GM10248 (cell line): ENCODE measurements at regions not wholly inside any gene's neighbourhood (a gene's known extent, or its start where the extent isn't known, plus 50 kb on each side); places are given as distances from the start of the nearest gene placed in this dataset.

Experiments used
- CTCF ChIA-PET: fragments of 300-600 bp; sonication (Branson Sonifier 250); formaldehyde crosslinking; extraction: SDS; loops from one replicate; lab custom pipeline; 2021; ENCODE audit warnings: antibody characterized with exemption; lab: Yijun Ruan, JAX
- POLR2A ChIA-PET: fragments of 350-650 bp; sonication (Branson Sonifier 250); formaldehyde crosslinking; extraction: SDS; loops from one replicate; lab custom pipeline; 2020; ENCODE audit warnings: antibody characterized with exemption; lab: Yijun Ruan, JAX
- DNase-seq: peaks from one replicate; pipeline ENCODE4 v3.0.0; 2012; ENCODE audit errors: extremely low spot score
- CTCF ChIP-seq: IDR thresholded peaks from 2 replicates; pipeline ENCODE4 v1.5.1; 2012; ENCODE audit warnings: mild to moderate bottlenecking, low read depth; ENCODE audit errors: extremely low read depth, missing control alignments, control extremely low read depth

DNA sequence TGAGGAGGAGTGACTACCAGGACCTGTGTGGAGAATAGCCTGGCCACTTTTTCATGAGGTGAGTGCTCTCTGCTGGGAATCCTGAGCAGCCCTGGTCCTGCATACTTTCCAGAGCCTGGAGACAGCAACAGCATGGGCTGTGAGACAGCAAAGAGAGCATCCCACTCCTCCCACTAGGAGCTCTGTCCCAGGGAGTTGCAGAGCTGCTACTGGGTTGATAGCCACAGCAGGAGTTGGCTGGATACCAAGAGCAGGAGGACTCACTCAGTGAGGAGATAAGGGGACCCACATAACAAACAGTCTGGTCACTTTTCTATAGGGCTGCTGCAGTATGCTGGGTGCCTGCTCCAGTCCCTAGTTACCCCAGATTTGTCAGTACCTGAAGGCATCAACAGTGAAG is 439.3 kb upstream of the CDH8 start:
- TF ChIP-seq CTCF, result no peak
- POLR2A ChIA-PET, result no interaction called here
- no peak for DNase-seq
- CTCF ChIA-PET, result no interaction called here

DNA sequence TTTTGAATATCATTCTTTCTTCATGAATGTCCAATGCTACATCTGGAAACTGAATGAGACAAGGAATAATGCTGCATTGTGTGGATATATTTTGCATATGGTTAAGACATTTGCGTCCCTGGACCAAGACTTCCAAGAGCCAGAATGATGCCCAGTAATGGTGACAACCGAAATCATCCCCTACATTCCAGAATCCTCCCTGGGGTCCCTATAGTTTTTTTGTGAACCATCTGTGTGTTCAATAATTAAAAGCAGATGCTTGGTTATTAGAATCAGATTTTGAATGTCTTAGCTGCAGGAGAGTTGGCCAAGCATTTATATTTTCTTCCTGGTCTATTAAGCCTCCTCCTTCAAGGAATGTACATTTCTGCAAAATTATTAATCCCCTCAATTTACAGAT is 426.7 kb upstream of the CDH8 start:
- ChIA-PET POLR2A (no interaction called here), CTCF (no interaction called here)
- no peak for DNase-seq
- TF ChIP-seq CTCF, result no peak

DNA sequence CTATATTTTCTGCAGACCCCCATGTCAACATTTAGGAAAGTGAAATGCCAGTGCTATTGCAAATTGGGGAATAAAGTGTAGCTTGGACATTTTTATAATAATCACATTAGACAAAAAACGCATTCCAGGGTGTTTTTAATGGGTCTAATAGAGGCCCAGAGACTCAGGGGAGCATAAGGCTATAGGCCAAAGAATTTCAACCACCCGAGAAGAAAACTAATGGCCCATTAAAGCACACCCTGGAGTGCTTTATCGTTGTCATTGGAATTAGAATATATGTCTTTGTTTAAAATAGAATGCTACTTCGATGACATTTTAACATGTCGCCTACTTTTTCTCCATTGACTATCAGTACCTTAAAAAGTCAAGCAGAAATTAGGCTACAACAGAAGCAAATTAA is 414.1 kb upstream of the CDH8 start:
- POLR2A ChIA-PET, result no interaction called here
- TF ChIP-seq CTCF, result no peak
- CTCF ChIA-PET, result interaction anchor here (0.8 kb wide), 1 partner anchor 31 kb away, joined by 3 read pairs; no protein-coding TSS in a partner anchor
- DNase-seq, result no peak

DNA sequence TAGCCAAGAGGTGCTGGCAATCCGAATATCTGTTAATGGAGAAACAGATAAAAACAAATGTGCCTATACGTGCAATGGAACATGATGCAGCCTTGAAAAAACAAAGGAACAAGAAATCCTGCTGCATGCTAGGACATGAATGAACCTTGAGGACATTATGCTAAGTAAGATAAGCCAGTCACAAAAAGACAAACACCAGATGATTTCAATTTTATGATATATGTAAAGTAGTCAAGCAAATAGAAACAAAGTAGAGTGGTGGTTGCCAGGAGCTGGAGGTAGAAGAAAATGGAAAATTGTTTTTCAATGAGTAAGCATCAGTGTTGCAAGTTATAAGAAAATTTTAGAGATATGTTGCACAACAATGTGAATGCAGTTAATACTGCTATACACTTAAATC is 409.7 kb upstream of the CDH8 start:
- no peak for TF ChIP-seq CTCF
- no peak for DNase-seq

GRCh38 chr16:62424206-62424605 is 388.0 kb upstream of the CDH8 start:
- no peak for DNase-seq
- TF ChIP-seq CTCF, result no peak
- ChIA-PET CTCF (no interaction called here), POLR2A (no interaction called here)

More for the DNA sequence above, 409.7 kb upstream of the CDH8 start:
- ChIA-PET POLR2A (no interaction called here), CTCF (no interaction called here)

DNA sequence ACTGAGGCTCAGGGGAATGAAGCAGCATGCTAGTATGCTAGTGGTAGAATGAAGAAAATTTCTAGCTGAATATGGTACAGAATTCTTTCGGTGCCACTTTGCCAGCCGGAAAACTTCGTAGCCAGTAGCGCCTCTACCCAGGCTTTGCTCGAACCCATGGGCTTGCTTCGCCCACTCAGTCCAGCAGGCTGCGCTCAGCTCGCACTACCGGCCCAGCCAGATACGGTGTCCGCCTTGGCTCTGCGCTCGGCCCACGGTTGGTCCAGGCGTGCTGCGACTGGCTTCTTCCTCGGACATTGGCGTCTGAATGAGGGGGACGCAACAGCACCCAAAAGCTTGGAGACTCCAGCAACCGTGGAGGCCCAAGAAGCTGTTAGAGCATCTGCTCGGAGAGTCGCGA is 372.5 kb upstream of the CDH8 start:
- CTCF ChIA-PET, result interaction anchor here (1.0 kb wide), 1 partner anchor 19 kb away, joined by 3 read pairs; no protein-coding TSS in a partner anchor
- POLR2A ChIA-PET, result no interaction called here
- TF ChIP-seq CTCF, result no peak
- no peak for DNase-seq

DNA sequence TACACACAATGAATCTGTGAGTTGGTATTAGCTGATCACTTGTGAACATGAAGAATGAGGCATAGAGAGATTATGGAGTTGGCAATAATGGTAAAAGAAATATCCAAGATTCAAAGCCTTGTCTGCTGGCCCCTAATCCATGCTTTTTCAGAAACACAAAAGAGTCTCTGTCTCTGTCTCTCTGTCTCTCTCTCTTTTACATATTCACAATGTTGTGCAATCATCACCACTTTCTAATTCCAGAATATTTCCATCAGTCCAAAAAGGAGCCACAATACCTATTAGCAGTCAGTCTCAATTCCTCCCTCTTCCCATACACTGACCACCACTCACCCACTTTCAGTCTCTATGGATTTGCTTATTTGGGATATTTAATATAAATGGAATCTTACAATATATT is 370.1 kb upstream of the CDH8 start:
- DNase-seq, result no peak
- CTCF ChIA-PET, result no interaction called here
- TF ChIP-seq CTCF, result no peak
- POLR2A ChIA-PET, result no interaction called here
